HG02763 (cell line): ENCODE measurements at regions not wholly inside any gene's neighbourhood (a gene's known extent, or its start where the extent isn't known, plus 50 kb on each side); places are given as distances from the start of the nearest gene placed in this dataset.

Source experiments
- ATAC-seq: cut with Tn5 transposase; IDR thresholded peaks from one replicate; pipeline ENCODE4 v1.9.1; 2021; ENCODE audit warnings: mild to moderate bottlenecking, moderate library complexity; ENCODE audit not compliant: unreplicated experiment

DNA sequence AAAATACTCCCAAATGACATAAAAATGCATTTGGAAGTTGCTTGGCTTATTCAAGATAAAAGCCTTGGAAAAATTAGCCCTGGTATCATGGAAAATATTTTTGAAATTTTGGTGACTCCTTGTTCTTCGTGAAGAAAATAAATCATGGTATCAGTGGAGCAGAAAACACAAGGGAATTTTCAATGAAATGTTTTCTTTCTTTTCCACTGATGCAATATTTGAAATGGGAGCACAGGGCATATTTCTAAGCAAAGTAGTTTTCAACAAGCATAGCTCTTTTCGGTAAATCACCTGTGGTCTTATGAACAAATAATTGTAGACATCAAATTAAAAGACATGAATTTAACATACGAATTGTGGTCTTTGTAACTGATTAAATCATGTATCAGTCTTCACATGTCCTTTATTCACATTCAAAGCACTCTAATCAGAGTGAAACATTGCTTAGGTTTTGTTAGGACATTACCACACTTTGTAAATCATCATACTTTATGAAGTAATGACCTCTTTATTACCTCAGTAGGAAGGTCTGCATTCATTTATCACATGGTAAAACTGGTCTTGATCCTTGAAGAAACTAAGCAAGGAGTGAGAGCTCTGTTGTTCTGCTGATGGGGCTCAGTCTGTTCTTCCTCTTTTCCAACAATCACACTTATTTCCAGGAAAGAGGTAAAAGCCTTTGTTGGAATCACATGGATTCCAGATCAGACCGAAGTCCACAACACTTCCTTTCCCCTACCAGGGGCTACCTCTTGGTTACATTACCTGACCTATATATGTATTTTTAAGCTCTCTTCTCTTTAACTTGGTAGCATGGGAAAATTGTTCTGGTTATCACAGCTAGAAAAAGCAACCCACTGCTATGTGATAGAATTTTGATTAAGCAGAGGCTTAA is 413.5 kb upstream of the THBS1 start:
- no peak for ATAC-seq

GRCh38 chr15:39171944-39172368 is 408.9 kb upstream of the THBS1 start:
- ATAC-seq = no peak

DNA sequence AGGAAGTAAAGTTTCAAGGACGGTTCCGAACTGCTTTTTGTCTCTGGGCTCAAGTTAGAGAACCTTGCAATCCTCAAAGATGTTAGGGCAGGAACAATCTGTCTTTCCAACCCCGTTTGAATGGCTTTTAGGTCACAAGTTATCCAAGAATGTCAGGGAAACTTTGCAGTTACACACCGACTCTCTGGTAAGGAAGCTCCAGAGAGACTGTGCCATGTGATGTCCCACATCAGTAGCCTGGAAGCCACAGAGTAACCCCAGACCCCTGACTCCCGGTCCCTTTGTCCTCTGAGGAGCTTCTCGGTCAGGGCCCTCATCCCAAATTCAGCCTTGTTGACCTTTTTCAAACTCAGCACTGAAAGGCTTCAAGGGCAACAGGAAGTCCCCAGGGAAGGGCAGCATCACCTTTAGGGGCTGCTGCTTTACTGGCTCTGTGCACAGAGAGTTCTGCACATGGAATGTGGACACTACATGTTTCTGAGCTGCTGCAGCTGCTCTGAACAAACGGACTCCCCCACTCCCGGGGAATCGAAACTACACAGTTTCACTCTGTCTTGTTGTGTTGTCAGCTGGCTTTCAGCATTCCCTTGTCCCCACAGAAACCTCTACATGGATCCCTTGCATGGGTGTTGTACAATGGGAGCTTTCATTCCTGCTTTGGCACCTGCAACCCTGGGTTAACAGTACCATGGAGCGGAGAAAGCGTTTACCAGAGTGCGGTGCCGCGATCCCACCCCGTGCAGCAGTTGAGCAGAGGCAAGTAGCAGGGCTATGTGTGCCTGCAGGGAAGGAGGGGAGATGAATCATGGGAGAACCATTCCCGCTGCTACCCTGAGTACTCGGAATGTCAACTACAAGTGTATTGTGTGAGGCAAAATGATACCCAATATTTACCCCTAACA is 408.2 kb upstream of the THBS1 start:
- ATAC-seq = no peak

DNA sequence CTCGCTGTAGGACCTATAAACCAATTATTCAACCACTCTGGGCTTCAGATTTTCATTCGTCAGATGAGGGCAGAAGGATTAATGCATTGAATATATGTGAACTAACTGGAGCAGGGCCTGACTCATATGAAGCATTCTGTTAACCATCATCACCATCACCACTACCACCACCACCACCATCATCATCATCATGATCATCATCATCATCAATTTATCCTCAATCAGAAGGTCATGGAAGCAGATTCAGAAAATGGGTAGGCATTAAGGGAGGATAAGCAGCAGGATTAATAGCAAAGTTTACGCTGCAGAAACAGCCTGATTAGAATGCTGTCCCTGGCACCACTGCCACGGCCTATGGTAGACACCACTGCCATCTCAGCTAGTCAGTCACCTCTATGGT is 407.5 kb upstream of the THBS1 start:
- no peak for ATAC-seq

- no peak for ATAC-seq
These were observed 406.5 kb upstream of the THBS1 start for GRCh38 chr15:39174332-39174731.

GRCh38 chr15:39176030-39176429 is 404.8 kb upstream of the THBS1 start:
- ATAC-seq = no peak

DNA sequence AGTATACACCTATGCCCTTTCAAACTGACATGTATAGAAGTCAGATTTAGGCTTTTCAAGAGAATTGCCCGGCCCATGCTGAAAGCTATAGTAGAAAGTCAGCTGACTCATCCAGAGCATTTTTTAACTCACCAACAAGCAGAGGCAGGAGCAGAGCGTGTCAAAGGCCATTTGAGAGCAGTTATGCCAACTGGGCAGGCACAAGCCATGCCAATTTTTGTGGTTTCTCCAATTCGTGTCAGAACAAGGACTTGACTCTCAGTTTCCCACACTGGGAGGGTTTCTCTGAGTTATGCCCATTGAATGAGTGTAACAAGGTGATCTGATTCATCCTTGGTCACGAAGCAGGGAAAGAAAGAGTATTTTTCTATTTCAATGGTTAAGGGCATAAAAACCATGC is 403.3 kb upstream of the THBS1 start:
- no peak for ATAC-seq

GRCh38 chr15:39180030-39180429 is 400.8 kb upstream of the THBS1 start:
- no peak for ATAC-seq

DNA sequence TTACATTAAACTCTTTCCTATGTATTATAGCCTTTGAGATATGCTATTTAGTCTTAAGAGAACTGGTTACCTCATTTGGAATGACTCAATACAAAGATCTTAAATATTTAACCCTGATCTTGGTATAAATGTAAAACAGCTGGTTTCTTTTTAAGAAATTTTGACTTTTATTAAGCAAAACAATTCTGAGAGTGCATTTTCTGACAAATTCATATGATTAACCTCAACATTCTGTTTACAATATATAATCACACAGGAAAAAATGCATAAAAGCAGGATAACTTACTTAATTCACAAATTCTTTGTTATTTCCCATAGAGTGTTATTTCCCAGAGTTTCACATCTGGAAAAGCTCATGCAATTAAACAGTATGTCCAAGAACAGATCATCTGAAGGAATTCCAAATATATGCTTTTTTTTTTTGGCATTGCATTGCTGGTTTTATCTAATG is 400.4 kb upstream of the THBS1 start:
- ATAC-seq = no peak

- no peak for ATAC-seq
These were observed 399.7 kb upstream of the THBS1 start for GRCh38 chr15:39181056-39181747.

- ATAC-seq = no peak
These were observed 398.9 kb upstream of the THBS1 start for GRCh38 chr15:39181940-39182339.

DNA sequence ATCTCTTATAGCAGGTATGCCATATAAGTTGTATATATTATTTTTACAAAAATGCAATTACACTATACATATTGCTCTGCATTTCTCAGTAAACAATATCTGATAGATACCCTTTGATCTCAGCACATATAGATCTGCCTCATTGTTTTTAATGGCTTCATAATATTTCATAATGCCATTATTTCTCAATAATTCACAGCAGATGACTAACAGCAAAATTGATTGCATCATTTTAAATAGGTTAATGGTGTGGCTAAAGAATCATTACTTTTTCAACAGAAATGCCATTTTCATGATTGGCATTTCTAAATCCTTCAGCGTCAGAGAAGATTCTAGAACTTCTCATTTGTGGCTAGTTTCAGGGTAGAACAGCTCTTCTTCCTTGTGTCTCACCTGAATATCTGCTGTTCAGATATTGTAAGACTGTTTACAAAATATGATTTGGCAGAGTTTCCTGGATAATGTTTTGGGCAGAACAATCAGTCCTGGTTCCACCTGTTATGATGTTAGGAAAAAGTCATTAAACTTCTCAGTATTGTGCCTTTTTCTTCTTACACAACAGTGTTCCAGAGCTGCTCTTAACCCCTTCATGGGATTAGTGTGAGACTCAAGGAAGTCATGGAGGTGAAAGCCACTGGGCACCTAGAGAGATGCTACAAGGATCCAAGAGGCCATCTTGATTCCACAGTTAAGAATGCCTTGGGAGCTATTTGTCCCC is 397.6 kb upstream of the THBS1 start:
- no peak for ATAC-seq

- no peak for ATAC-seq
These were observed 396.0 kb upstream of the THBS1 start for GRCh38 chr15:39184701-39185390.

GRCh38 chr15:39188314-39188713 is 392.6 kb upstream of the THBS1 start:
- no peak for ATAC-seq

DNA sequence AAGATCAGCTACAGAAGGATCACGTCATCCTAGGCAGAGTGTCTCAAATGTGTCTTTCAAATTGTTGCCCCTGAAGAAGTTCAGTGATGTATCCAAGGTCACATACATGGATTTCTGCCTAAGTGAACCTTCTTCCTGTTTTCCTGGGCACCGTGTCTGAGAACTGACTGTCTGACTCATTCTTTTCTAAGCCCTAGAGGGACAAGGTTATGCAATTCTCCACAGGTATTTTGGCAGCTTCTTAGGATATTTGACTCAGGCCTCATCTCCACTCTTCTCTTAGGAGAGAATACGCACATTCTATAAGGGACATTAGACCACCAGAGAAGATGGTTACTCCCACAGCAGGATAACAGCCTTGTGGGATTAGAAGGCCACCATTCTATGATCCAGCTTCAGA is 391.9 kb upstream of the THBS1 start:
- no peak for ATAC-seq

- ATAC-seq = no peak
These were observed 389.0 kb upstream of the THBS1 start for GRCh38 chr15:39191871-39192291.

DNA sequence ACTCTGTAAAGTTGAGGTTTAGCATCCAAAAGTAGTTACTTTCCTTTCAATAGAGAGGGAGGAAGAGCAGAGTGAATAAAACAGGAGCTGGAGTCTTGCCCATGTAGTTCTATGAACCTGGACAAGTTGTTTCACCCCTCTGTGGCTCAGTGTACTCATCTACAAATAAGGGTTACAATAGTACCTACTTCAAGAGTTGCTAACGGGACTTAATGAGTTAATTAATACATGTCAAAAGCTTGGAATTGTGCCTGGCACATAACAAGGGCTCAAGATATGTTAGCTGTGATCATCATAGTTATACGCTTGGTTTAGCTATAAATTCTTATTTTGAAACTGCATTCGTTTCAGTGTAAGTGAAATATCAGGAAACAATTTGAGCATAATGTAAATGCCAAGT is 388.5 kb upstream of the THBS1 start:
- no peak for ATAC-seq

- no peak for ATAC-seq
These were observed 387.8 kb upstream of the THBS1 start for GRCh38 chr15:39192979-39193560.

DNA sequence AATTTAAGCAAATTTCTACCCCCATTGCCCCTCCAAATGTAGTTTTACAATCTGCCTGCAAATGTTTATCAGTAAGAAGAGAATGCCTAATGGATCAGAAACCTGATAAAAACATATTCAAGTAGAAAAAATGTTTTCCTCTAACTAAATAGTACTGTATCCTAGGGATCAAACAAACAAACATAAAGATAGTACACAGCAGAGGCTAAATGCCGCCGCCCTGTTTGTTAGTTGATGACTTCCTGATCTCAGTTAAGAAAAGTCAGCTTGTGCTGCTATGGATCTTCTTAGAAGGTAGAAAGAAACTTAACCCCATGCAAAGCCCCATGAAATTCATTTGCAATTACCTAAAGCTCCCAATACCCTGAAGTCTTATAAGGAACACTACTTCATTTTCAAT is 387.3 kb upstream of the THBS1 start:
- no peak for ATAC-seq
